Vagina (tissue), 2 donors: ENCODE measurements at regions not wholly inside any gene's neighbourhood (a gene's known extent, or its start where the extent isn't known, plus 50 kb on each side); places are given as distances from the start of the nearest gene placed in this dataset.

Experiments used
- DNase-seq, 2 donors: peaks; one replicate each; pipeline ENCODE4 v3.0.0-alpha.2; 2017; ENCODE audit errors: extremely low spot score in 2 of 2
- H3K27ac ChIP-seq: fragments of 200-600 bp; sonication (generic); one replicate; pipeline ENCODE4 v1.5.1; 2019
- H3K27me3 ChIP-seq: fragments of 200-600 bp; sonication (generic); one replicate; pipeline ENCODE4 v1.5.1; 2019
- H3K36me3 ChIP-seq, 2 donors: fragments of 200-600 bp; sonication (generic); one replicate each; pipeline ENCODE4 v1.5.1; 2017 to 2019
- H3K4me1 ChIP-seq: fragments of 200-600 bp; sonication (generic); one replicate; pipeline ENCODE4 v1.5.1; 2019
- H3K4me3 ChIP-seq, 2 donors: fragments of 200-600 bp; sonication (generic); 1 replicate in 1 of 2; 2 replicates in 1 of 2; pipeline ENCODE4 v1.5.1; 2016 to 2019
- H3K9me3 ChIP-seq: fragments of 200-600 bp; sonication (generic); one replicate; pipeline ENCODE4 v1.5.1; 2019
- POLR2A ChIP-seq, 2 donors: fragments of 450-650 bp; IDR thresholded peaks; one replicate each; pipeline ENCODE4 v1.6.1; 2017; ENCODE audit warnings: antibody characterized with exemption in 2 of 2, mild to moderate bottlenecking in 2 of 2, moderate library complexity in 2 of 2
- POLR2AphosphoS5 ChIP-seq, 2 donors: sonication (generic); formaldehyde crosslinking; IDR thresholded peaks; one replicate each; pipeline ENCODE4 v1.9.0; 2017; ENCODE audit warnings: antibody characterized with exemption in 2 of 2, mild to moderate bottlenecking in 2 of 2, low read depth in 1 of 2; ENCODE audit not compliant: insufficient read depth in 1 of 2
- intact Hi-C: fragments of 100-400 bp; cut with DNase I; formaldehyde crosslinking; loops from one replicate; pipeline ENCODE4 v1.15.1; 2023
- TF ChIP-seq, protein P1 (sequence below), 3 experiments: fragments of 450-650 bp in 2 of 3; fragments of 200-600 bp in 1 of 3; sonication (generic) in 1 of 3; IDR thresholded peaks; one replicate each; pipeline ENCODE4 v1.5.1; 2017 to 2019; ENCODE audit warnings: antibody characterized with exemption in 3 of 3, mild to moderate bottlenecking in 2 of 3, moderate library complexity in 2 of 3

DNA sequence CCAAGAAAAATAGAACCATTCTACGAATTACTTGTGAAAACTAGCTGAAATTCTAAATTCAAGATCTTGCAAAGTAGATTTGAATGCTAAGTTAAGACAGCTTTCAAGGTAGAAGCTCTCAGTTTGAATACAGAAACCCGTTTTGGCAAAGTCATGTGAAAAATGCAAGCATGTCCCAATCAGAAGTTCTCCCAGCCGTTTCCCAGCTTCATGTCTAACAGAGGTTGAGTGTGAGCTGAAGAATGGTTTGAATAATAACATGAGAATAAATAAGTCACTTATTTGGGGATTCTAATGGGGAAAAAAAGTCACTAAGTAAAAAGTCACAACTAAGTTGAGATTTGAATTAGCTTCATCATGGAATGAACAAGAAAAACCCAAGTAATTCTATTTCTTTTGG lies 152.5 kb upstream of the MAP3K1 start:
- H3K36me3 ChIP-seq: no peaks in the 10 kb centered on the region
- no peaks in the 10 kb centered on the region for H3K27me3 ChIP-seq
- TF ChIP-seq POLR2A (IDR thresholded peaks at IDR 0.05) (no peak), POLR2AphosphoS5 (IDR thresholded peaks at IDR 0.05; ENCODE audit: insufficient read depth in 1 of 2, low read depth in 1 of 2) (no peak)
- TF ChIP-seq, protein P1, sequence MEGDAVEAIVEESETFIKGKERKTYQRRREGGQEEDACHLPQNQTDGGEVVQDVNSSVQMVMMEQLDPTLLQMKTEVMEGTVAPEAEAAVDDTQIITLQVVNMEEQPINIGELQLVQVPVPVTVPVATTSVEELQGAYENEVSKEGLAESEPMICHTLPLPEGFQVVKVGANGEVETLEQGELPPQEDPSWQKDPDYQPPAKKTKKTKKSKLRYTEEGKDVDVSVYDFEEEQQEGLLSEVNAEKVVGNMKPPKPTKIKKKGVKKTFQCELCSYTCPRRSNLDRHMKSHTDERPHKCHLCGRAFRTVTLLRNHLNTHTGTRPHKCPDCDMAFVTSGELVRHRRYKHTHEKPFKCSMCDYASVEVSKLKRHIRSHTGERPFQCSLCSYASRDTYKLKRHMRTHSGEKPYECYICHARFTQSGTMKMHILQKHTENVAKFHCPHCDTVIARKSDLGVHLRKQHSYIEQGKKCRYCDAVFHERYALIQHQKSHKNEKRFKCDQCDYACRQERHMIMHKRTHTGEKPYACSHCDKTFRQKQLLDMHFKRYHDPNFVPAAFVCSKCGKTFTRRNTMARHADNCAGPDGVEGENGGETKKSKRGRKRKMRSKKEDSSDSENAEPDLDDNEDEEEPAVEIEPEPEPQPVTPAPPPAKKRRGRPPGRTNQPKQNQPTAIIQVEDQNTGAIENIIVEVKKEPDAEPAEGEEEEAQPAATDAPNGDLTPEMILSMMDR (IDR thresholded peaks at IDR 0.05): no peak
- H3K9me3 ChIP-seq: no peaks in the 10 kb centered on the region
- intact Hi-C loops: no loop called here
- no peak overlapping the region for H3K4me3 ChIP-seq
- no peak for DNase-seq
- H3K27ac ChIP-seq: no peak overlapping the region
- no peaks in the 10 kb centered on the region for H3K4me1 ChIP-seq

DNA sequence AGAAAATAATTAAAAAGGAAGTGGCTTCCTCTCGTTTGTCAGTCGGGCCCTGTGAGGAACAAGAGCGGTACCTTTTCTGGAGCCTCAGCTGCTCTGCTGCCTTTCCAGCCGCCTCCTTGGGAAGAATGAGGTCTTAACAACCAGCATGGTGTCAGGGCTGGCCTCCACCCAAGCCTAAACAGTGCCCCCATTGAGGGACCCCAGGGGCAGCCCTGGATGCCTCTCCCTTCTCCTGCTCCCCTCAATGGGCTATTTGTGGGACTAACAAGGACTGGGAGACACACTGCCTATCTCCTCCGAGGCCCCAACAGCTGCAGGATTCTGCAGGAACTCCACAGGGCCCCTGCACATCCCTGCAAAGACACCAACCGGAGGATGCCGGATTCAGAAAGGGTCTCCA lies 155.4 kb upstream of the MAP3K1 start:
- no peaks in the 10 kb centered on the region for H3K36me3 ChIP-seq
- TF ChIP-seq, protein P1 (IDR thresholded peaks at IDR 0.05): no peak
- H3K27ac ChIP-seq: no peak overlapping the region
- no peaks in the 10 kb centered on the region for H3K9me3 ChIP-seq
- H3K27me3 ChIP-seq: no peaks in the 10 kb centered on the region
- H3K4me1 ChIP-seq: no peaks in the 10 kb centered on the region
- no peak overlapping the region for H3K4me3 ChIP-seq
- DNase-seq: no peak
- intact Hi-C loops: no loop called here

DNA sequence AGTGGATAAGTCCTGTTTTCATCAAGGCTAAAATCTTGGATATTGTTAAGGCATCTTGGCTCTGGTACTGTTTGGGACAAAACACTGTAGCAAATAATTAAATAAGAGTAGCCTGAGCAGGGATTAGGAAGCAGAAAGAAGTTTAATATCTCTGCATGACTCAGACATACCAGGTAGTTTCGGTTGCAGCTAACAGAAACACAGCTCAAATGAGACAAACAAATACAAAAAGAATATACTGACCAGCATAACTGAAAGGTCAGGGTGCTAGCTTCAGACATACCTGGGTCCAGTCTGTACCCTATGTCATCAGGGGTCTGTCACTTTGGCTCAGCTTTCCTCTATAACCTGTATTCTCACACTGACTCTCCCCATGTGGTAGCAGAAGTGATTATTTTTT lies 156.4 kb upstream of the MAP3K1 start:
- Histone ChIP-seq H3K27ac (no peak overlapping the region), H3K4me1 (no peaks in the 10 kb centered on the region), H3K4me3 (no peak overlapping the region), H3K27me3 (no peaks in the 10 kb centered on the region), H3K9me3 (no peaks in the 10 kb centered on the region), H3K36me3 (no peaks in the 10 kb centered on the region)
- intact Hi-C loops: no loop called here
- no peak for DNase-seq
- TF ChIP-seq POLR2AphosphoS5 (IDR thresholded peaks at IDR 0.05; ENCODE audit: insufficient read depth in 1 of 2, low read depth in 1 of 2) (peak in 1 of 2 donors; percentile 29), POLR2A (IDR thresholded peaks at IDR 0.05) (no peak)
- TF ChIP-seq, protein P1 (IDR thresholded peaks at IDR 0.05): no peak

DNA sequence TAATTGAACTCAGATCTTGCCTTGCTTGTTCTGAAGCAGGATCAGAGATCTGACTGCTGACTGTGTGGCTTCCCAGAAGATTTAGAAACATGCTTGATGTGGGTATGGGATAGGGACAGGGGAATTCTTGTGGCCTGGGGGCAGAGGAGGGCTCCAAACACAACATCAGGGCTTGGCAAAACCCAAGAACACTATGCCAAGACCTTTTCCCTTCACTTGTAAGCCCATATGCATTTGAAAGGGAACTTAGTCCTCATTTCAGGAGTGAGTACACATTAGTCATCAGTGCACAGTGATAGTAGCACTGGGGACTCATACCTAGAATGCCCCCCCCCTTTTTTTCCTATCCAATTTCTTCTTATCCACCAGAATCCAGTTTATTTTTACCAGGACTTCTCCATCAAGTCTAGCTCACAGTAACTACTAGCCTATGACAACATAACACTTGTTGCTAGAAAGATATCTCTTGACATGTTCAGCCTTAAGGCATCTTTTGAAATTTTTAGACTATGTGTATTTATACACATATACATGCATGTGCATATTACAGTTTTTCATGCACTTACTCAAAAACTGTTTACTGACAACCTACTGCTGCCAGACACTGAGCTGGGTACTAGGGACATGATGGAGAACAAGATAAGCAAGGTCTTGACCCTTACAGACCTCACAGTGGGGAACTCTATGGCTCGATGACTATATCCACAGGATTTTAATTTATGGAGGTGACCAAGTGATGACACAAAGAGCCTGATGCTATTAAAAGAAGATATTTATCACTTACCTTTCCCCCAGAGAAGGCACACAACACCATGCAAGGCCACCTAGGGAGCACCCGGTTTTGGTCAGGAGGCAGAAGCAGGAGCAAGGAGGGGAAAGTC lies 158.3 kb upstream of the MAP3K1 start:
- no peak for DNase-seq

DNA sequence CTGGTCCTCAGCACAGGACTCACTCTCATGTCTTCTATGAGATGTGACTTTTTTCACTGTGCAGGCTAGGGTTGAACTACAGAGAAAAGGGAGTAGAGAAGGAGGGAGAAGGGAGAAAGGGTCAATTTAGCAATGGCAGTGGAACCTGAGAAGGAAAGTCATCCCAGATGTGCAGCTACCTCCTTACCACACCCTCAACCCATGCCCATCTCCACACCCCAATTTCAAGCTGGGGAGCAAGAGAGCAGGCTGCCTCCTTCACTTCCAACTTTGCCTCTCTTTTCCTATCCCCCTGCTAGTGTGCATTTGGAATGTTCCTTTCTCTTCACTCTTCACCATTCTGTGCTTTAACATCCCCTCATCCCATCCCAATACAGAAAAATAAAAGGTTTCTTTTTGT lies 163.5 kb upstream of the MAP3K1 start:
- Histone ChIP-seq H3K4me1 (peaks cover 8% of the 10 kb centered on the region), H3K36me3 (no peaks in the 10 kb centered on the region), H3K4me3 (no peak overlapping the region), H3K27me3 (no peaks in the 10 kb centered on the region), H3K27ac (no peak overlapping the region), H3K9me3 (no peaks in the 10 kb centered on the region)
- intact Hi-C loops: no loop called here
- TF ChIP-seq POLR2AphosphoS5 (IDR thresholded peaks at IDR 0.05; ENCODE audit: insufficient read depth in 1 of 2, low read depth in 1 of 2): no peak
- TF ChIP-seq, protein P1 (IDR thresholded peaks at IDR 0.05): no peak
- TF ChIP-seq POLR2A (IDR thresholded peaks at IDR 0.05): no peak
- no peak for DNase-seq

More for the DNA sequence above, 158.3 kb upstream of the MAP3K1 start:
- H3K27me3 ChIP-seq: no peaks in the 10 kb centered on the region
- TF ChIP-seq POLR2A (IDR thresholded peaks at IDR 0.05) (no peak), POLR2AphosphoS5 (IDR thresholded peaks at IDR 0.05; ENCODE audit: insufficient read depth in 1 of 2, low read depth in 1 of 2) (no peak)
- TF ChIP-seq, protein P1 (IDR thresholded peaks at IDR 0.05): no peak
- H3K36me3 ChIP-seq: no peaks in the 10 kb centered on the region
- no peak overlapping the region for H3K27ac ChIP-seq
- no peak overlapping the region for H3K4me3 ChIP-seq
- intact Hi-C loops: no loop called here
- H3K4me1 ChIP-seq: no peaks in the 10 kb centered on the region
- no peaks in the 10 kb centered on the region for H3K9me3 ChIP-seq
